AG04449 (cell line): ENCODE measurements at regions not wholly inside any gene's neighbourhood (a gene's known extent, or its start where the extent isn't known, plus 50 kb on each side); places are given as distances from the start of the nearest gene placed in this dataset.

Experiments used
- CTCF ChIA-PET: fragments of 350-600 bp; formaldehyde crosslinking; extraction: SDS; loops from one replicate; lab custom pipeline; 2021; ENCODE audit warnings: antibody characterized with exemption; lab: Yijun Ruan, JAX
- POLR2A ChIA-PET: fragments of 400-600, 350-600 bp; formaldehyde crosslinking; extraction: SDS; loops from one replicate; lab custom pipeline; 2020; ENCODE audit warnings: antibody characterized with exemption, inconsistent platforms; lab: Yijun Ruan, JAX
- DNase-seq: peaks from one replicate; pipeline ENCODE4 v3.0.0-alpha.2; 2010; ENCODE audit warnings: low read depth, low spot score
- H3K4me3 ChIP-seq: 2 replicates; pipeline ENCODE4 v1.5.1; 2011; ENCODE audit warnings: low read depth, mild to moderate bottlenecking, control low read depth, low read length
- TF ChIP-seq, protein P1 (sequence below): IDR thresholded peaks from one replicate; pipeline ENCODE4 v1.5.1; 2011; ENCODE audit warnings: mild to moderate bottlenecking, moderate library complexity, low read length, control low read depth, inconsistent platforms; ENCODE audit not compliant: insufficient read depth; ENCODE audit errors: missing control alignments

DNA sequence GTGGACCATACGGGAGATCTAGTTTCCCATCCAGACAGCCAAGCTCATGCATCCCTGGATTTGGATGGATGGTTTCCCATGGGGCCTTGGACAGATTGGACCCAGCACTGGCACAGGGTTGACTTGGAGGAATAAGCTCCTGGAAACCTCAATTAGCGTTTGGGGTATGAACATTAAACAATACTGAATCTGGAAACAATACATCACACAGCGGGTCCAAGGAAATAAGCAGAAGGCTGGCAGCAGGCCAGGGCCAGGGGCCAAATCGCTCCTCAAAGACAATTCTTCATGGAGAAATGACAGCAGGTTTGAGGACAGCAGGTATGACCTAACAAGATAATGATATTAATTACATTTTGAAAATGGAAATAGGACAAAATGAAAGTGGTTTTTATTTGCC, 540.6 kb downstream of the RIT2 start:
- CTCF ChIA-PET = no interaction called here
- H3K4me3 ChIP-seq = no peak overlapping the region
- TF ChIP-seq, protein P1, sequence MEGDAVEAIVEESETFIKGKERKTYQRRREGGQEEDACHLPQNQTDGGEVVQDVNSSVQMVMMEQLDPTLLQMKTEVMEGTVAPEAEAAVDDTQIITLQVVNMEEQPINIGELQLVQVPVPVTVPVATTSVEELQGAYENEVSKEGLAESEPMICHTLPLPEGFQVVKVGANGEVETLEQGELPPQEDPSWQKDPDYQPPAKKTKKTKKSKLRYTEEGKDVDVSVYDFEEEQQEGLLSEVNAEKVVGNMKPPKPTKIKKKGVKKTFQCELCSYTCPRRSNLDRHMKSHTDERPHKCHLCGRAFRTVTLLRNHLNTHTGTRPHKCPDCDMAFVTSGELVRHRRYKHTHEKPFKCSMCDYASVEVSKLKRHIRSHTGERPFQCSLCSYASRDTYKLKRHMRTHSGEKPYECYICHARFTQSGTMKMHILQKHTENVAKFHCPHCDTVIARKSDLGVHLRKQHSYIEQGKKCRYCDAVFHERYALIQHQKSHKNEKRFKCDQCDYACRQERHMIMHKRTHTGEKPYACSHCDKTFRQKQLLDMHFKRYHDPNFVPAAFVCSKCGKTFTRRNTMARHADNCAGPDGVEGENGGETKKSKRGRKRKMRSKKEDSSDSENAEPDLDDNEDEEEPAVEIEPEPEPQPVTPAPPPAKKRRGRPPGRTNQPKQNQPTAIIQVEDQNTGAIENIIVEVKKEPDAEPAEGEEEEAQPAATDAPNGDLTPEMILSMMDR = no peak
- POLR2A ChIA-PET = no interaction called here
- no peak for DNase-seq

DNA sequence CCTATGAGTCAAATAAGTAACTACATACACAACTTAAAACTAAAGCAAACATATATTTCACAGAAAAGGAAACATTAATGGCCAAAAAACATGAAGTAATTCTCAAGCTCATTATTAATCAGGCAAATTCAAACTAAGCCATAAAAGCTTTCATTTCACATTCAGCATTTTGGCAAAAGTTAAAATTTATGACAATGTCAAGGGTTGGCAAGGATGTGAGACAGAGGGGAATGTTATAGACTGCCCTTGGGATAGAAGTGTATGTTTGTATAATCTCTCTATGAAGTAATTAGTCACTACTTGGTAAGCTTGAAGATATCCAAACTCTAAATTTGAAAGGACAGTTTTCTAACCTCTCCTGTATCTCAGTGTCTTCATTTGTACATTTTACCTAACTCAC, 539.4 kb downstream of the RIT2 start:
- ChIA-PET POLR2A (no interaction called here), CTCF (no interaction called here)
- DNase-seq = no peak
- no peak overlapping the region for H3K4me3 ChIP-seq
- TF ChIP-seq, protein P1 = no peak

DNA sequence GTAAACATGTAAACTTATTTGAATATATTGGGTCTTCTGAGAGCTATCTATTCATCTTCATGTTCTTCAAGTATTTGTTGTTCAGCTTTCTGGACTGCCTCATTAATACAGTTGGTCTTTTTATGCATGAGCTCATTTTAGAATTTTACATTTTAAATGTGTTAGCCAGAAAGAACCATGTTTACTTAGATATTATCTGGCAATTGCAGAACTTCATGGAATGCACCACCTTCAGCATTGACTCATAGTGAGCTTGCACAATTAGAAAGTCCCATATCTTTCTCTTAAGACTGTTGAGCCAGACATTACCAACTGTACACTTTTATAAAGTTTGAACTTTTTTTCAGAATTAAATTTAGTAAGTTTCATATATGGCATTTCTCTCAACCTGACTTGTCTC, 536.7 kb downstream of the RIT2 start:
- DNase-seq = peak; percentile 7
- ChIA-PET POLR2A (no interaction called here), CTCF (interaction anchor here (1.0 kb wide), 1 partner anchor 17 kb away, joined by 4 read pairs; no protein-coding TSS in a partner anchor)
- H3K4me3 ChIP-seq = no peak overlapping the region
- TF ChIP-seq, protein P1 = no peak

DNA sequence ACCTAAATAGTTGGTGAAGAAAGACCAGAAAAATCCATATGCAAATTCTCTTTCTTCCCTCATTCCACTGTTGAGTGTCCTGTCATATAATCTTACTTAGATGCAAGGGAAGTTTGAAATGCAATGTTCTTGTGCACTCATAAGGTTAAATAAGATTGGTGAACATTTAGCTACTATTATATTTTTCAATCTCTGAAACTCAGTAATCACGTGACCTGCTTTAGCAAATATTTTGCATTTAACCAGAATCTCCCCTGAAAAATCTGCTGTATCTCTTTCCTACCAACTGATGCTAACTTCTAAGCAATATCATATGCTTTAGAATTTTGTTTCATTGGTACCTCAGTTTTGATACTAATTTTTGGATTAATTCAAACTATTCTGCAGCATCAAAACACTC, 533.2 kb downstream of the RIT2 start:
- TF ChIP-seq, protein P1 = no peak
- DNase-seq = no peak
- ChIA-PET CTCF (interaction anchor here (1.4 kb wide), 1 partner anchor 13 kb away, joined by 6 read pairs; no protein-coding TSS in a partner anchor), POLR2A (no interaction called here)
- H3K4me3 ChIP-seq = no peak overlapping the region

DNA sequence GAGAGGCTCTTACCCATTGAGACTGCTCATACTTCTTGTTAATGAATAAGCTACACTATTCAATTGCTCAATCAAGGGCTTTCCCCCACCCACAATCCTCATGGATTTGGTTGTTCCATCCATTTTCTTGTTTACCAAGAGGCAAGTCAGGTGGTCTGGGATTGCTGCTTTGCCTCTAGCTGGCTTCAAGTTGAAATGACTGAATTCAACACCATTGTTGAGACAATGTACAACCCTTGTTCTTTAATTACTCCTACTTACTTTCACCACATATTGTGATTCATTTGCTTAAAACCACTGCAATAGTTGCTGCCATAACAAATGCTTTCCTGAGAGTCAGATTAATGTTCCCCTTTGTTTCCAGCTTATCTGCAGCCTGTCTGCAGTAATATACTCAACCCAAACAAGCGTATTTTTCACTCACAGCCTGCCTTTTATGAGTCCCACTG, 532.2 kb downstream of the RIT2 start:
- H3K4me3 ChIP-seq = no peak overlapping the region
- DNase-seq = no peak
- CTCF ChIA-PET = interaction anchor here (1.4 kb wide), 1 partner anchor 12 kb away, joined by 6 read pairs; no protein-coding TSS in a partner anchor
- POLR2A ChIA-PET = no interaction called here
- TF ChIP-seq, protein P1 = no peak

DNA sequence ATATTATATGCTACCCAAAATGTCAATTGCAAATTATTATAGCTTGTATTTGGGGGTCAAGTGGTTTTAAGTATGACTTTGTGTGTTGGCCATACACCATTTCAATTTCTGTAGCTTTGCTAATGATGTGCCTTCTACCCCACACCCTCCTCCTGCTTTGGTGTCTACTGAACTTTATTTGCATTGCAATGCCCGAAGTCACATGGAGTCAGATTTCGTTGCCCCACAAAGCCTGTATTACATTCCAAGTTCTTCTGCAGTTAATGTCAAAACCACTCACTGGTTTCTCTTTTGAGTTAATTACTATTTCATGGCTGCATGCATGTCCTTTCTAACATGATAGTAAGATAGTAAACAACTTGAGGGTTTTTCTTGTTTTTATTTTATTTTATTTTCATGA, 528.9 kb downstream of the RIT2 start:
- DNase-seq = no peak
- TF ChIP-seq, protein P1 = no peak
- POLR2A ChIA-PET = no interaction called here
- CTCF ChIA-PET = interaction anchor here (2.3 kb wide), 1 partner anchor 9 kb away, joined by 7 read pairs; no protein-coding TSS in a partner anchor
- no peak overlapping the region for H3K4me3 ChIP-seq
